ENCODE measurements at regions not wholly inside any gene's neighbourhood (a gene's known extent, or its start where the extent isn't known, plus 50 kb on each side); places are given as distances from the start of the nearest gene placed in this dataset.
"Not testable (repeated sequence)": the region's sequence is repeated elsewhere in the genome, so short reads cannot be mapped to it uniquely, and the experiment has no call there.

DNA sequence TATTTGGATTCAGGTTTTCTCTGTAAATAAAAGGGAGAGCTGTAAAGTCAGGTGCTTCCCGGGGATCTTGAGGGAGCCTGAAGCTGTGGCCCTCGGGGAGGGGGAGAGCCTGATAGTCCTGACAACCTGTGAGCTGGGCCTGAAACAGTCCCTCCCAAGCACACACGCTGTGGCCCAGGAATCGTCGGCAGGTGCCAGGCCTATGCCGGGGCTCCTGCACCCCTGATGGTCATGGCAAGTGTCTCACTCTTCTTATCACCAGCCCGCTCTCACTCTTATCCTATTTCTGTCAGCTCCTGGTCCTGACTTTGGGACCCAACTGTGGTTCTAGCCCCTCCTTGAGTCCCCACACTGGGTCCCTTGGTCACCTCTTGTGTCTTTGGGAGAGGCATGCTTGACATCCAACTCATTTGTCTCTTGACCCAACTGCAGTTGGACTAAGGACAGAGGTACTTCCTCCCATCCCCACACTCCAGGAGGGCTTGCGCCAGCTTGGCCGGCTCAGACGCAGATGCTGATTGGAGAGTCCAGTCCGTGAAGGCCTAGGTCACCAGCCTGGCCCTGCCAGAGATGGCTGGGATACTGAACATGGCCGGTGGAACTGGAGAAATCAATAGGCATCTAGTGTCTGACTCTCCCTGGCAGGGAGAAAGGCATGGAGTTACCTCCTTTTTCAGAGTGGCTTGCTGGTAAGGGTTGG, 170.5 kb upstream of the WSCD1 start:
- no peak for DNase-seq (ENCODE audit: low read depth)

DNA sequence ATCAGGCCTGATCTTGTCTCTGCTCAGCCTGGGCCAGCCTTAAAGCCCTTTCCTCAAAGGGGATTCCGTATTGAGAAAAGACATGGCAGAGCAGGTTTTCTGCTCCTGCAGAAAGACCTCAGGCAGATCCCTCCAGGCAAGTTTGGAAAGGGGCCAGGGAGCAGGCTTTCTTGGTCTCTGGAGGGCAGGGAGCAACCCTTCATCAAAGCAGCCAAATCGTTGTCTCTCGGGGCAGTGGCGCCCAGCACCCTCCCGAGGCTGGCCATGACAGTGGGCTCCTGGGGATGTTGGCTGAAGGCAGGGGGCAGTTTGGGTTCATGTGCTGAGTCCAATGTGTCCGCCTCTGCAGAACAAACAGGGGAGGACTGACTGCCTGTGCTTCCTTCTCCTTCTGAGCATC, 168.4 kb upstream of the WSCD1 start:
- DNase-seq (ENCODE audit: low read depth): no peak

DNA sequence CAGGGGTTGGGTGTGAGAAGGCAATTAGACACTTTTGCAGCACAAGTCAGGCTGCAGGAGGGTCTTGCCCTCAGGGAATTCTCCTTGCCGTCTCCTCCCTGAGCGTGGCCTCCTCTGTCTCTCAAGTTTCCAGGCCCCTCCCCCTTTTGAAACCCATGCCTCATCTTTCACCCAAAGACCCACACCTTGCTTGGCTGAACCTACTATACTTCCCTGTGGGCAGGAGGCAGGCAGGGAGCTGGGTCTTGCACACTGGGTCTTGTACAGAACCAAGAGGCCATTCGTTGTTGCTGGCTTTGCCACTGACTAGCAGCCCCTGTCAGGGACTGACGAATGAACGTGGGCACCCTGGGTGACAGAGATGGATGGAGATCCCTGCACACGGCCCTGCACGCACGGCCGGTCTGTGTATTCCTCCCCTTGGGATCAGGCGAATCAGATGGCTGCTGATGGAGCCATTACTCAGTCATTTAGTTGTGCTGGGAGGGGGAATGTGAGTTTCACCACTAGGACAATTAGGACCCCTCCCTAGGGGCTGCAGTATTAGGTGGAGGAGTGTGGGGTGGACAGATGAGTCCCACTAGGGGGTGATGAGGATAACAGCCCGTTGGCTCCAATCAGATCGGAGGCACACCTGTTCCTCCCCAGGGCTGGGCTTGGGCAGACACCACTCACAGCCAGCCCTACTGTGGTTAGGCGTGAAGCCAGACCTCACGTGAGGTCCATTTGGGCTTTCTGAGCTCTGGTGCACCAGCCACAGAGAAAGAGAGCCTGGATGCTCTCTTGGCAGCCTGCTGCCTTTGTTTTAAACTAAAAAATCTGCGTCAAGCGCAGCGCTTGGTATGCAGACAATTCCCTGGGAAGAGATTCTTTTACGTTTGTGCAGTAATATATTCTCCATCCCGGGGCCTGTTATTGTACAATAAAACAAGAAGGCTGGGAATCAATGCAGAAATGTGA, 167.7 kb upstream of the WSCD1 start:
- DNase-seq (ENCODE audit: low read depth): no peak

DNA sequence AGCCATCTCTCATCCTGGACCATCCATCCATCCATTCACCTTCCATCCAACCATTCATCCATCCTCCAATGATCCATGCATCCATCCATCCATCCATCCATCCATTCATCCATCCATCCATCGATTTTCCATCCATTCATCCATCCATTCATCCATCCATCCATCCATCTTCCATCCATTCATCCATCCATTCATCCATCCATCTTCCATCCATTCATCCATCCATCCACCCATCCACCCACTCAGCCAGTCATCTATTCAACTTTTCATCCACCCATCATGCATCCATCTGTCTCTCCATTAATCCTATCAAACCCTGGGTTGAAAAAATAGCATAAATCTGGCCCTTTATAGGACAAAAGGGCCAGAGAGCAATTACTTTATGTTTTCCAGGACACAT, 158.3 kb upstream of the WSCD1 start:
- DNase-seq (ENCODE audit: low read depth): no peak

DNA sequence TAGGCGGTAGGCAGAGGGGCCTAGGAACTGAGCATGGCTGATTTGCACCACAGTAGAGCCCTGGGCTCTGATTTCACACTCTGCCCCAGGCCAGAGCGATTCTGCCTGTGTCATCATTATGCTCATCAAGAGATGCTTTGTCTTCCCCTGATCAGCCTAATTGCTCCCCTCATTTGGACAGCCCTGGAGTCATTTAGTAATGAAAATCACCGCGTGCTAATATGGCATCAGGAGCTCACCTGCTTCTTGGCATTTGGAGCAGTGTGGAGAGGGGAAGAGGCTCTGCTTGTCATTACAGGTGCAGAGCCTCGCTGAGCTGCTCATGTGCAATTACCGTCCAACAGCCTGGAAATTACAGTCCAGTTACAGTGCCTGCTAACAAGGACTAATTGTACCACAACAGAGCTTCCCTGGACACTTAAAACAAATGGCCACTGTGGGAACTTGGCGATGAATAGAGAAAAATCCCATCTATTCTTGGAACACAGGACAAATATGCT, 157.1 kb upstream of the WSCD1 start:
- DNase-seq (ENCODE audit: low read depth): no peak

DNA sequence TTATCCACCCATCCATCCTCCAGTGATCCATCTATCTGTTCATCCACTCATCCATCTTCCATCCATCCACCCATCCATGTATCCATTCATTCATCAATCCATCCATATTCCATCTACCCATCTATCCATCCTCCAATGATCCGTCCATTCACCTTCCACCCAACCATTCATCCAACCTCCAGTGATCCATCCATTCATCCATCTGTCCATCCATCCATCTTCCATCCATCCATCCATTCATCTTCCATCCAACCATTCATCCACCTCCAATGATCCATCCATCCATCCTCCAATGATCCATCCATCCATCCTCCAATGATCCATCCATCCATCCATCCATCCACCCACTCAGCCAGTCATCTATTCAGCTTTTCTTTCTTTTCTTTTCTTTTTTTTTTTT, 156.5 kb upstream of the WSCD1 start:
- DNase-seq (ENCODE audit: low read depth): no peak

DNA sequence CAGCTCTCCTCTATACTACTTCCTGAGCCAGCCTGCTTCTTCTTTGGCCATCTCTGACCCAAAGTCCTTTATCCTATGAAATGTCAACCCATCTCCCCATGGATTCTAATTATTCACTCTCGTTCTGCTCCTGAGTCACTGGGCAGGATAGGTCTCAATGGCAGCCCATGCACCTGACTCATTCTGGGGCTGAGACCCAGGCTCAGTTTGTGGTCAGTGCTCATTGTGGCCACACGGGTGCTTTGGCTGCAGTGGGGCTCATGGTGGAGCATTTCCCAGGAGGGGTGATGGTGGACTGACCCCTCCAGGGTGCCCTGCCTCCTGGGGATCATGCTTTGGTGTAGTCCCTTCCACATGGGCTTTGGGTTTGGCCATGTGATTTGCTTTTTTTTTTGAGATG, 154.8 kb upstream of the WSCD1 start:
- DNase-seq (ENCODE audit: low read depth): no peak

DNA sequence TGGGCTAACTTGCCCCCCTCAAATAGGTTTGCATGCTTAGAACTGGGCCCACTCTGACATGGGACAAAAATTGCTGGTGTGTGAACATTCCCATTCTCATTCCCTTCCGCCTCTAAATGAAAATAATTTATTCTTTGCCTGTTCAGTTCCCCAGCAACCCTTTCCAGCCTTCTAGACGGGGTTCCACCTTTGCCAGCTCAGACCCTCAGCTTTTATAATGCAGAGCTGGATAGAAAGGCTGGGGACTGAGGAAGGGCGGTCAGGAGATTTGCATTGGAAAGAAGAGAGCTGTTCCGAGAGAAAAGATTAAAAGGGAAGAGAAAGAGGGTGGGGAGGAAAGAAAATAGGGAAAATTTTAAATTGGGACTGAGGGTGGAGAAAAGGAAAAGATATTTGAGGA, 151.1 kb upstream of the WSCD1 start:
- no peak for DNase-seq (ENCODE audit: low read depth)

DNA sequence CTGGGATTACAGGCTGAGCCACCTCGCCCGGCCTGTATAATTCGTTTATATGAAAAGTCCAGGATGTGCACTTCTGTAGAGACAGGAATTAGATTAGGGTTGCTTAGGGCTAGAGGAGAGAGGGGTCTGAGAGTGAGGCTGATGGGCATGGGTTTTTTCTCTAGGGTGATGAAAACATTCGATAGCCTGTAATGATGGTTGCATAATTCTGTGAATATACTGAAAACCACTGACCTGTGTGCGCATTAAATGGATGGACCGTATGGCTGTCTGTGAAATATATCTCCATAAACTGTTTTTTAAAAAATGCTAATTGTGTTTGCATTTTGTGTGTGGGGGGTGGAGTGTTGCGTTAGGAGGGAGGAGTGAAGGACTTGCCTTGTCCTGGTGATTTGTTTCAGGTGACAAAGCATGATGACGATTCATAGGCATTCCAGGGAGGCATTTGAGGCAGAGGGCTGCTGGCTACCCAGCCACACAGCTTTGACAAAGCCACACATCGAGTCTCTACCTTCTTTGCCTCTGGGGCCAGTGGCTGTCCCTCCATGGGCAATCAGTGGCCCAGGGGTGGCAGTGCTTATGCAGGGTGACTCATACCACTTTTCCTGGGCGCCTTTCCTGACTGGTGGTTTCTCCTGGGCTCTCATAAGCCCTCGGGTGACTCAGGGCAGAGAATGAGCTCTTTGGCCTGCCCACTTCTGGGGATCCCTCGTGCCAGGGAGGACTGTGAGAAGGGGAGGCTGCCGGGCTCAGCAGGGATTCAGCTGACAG, 148.5 kb upstream of the WSCD1 start:
- no peak for DNase-seq (ENCODE audit: low read depth)

DNA sequence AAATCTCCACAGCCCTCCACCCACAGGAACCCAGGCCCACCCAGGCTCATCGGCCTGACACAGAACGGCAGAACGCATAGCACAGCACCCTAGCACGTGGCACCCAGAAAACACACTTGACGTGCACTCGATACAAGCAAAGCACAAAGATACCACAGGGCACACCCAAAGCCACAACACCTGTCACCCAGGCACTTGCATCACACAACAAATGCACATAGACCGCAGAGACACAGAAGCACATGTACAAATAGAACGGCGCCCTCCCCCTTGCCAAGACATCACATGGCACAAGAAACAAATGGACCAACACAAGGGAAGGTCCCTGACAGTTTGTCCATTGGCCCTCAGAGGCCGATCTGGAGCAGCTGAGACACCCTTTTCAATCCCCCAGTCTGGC, 147.7 kb upstream of the WSCD1 start:
- no peak for DNase-seq (ENCODE audit: low read depth)

DNA sequence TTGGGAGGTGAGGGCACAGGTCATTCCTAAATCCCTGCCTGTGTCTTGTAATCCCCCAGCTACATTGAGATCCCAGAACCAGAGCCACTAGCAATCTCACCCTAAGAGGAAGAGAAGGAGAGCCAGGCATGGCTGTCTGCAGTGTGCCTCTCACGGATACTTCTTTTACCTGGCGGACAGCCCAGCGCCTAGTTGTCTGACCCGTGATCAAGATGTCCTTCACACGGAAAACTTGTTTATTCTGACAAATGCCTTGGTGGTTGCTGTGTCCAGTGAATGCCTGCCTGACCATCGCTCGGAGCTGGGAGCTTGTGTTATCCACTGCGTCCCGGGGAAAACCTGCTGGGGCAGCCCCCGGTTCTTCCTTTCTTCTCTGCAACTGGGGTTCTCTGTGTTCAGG, 140.5 kb upstream of the WSCD1 start:
- DNase-seq (ENCODE audit: low read depth): no peak

DNA sequence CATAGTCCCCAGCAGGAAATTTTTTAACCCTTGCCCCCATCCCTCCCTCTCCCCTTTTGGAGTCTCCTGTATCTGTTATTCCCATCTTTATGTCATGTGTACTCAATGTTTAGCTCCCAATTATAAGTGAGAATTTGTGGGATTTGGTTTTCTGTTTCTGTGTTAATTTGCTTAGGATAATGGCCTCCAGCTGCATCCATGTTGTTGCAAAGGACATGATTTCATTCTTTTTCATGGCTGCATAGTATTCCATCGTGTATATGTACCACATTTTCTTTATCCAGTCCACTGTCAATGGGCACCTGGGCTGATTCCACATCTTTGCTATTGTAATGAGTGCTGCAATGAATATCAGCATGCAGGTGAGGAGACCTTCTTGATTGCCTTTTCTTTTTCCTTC, 139.6 kb upstream of the WSCD1 start:
- not testable (repeated sequence) for DNase-seq (ENCODE audit: low read depth)

DNA sequence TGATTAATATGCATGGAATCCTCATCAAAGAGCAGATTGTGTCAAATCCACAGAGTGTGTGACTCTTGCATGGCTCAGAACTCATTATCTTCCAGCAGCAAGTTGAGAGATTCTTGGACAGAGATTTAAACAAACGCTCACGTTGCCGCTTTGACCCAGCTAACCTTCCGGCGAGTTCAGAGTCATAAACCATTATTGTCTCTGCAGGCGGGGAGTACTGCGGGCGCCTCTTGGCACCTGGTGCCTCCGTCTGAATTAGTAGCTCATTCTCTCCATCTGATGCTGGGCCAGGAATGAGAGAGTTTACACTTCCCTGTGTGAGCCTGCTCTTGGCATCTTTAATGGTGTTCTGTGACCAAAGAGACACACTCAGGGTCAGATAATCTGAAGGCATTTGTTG, 138.6 kb upstream of the WSCD1 start:
- DNase-seq (ENCODE audit: low read depth): no peak

DNA sequence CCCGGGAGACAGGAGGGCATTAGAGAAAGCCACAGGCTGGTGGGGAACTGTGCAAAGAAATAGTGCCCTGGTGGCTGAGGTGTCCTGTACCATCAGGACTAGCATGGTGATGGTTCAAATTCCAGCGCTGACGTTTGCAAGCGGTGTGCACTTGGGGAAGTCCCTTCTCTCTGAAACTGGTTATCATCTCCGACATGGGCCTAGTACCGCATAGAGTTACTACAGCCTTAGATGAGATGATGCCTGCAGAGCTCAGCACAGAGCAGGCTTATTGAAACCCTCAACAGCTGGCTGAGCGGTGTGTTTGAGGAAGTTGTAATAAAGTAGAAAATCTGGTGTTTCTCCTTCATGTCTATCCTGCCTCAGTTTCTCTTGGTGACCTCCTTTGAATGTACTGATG, 136.7 kb upstream of the WSCD1 start:
- DNase-seq (ENCODE audit: low read depth): no peak

DNA sequence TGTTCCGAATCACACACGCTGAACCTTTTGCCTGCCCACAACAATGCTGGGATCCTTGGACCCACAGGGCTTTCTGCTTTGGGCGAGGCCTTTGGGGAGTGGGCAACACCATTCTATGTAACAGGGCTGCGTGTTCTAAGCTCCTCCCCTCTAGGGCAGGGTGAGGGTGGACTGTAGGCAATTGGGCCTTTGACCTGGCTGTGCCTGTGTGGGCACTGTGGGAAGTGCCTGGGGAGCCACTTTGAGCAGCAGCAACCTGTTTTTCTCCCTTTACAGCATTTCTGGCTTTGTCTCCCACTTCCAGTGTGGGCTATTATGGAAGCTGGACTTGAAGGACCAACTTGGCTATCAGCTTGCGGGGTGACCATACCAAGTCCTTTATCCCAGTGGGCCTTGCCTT, 128.9 kb upstream of the WSCD1 start:
- DNase-seq (ENCODE audit: low read depth): no peak

DNA sequence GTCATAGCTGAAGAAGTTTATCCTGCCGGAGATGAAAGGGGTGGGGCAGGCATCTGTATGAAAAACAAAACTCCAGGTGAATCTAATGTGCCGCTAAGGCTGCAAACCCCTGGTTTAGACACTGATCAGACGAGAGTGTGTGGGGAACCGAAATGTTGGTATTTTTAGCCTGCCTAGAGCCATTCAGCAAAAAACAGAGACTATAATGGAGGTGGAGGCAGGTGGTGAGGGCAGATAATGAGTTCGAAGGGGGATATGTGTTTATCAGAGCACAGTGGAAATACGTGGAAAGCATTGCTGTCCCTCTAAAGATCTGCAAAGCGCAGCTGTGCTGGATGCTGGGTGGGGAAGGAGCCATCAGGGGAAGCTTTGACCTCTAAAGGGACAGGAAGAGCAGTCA, 127.5 kb upstream of the WSCD1 start:
- no peak for DNase-seq (ENCODE audit: low read depth)

DNA sequence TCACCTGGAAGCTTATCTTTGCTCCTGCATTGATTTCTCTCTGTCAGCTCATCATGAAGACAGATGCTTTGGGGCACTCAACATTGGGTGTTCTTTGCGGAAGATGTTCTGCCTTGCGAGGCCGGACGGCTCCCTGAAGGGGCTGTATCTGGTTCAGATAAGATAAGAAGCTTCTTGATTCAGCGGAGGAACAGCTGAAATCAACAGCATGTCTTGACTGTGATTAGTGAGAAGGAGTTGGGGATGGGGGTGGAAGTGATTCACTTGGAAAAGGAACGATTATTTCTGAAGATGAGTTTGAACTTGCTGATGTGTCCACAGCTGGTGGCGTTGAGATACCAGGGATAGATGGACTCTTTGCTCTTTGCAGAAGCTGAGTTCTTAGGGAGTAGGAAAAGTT, 126.9 kb upstream of the WSCD1 start:
- DNase-seq (ENCODE audit: low read depth): no peak

DNA sequence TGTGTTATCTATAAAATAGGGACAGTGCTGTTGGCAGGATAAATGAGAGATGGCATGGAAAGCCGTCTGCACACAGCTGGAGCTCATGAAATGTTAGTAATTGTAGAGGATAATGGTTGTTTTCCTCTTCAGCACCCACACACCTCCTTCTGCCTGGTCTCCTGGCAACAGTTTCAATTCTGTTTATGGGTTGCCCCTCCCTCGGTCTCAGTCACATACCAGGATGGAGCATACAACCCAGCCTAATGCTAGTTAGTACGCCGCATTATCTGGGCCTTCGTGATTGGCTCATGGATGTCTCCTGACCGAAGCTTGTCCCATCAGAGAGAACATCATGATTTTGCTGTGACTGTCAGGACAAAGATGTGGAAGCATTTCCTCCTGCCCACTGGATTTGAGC, 126.2 kb upstream of the WSCD1 start:
- DNase-seq (ENCODE audit: low read depth): no peak

DNA sequence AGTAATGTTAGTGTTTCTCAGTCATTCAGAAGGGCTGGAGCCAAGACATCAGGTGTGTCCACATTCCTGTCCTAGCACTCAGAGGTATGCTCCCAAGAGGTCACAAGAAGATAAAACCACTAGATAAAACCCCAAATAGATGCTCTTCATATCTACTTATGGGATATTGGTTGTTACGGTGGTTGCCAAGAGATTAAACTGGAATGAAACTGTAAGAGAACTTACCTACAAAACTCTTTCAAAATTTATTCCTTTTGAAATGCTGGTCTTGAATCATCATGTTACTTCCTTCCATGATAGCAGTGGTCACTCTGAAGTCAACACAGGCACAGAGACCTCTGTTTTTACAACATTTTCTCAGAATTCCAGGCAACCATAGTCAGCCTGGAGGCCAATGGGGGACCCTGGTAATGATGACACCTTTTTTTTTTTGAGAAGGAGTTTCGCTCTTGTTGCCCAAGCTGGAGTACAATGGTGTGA, 122.4 kb upstream of the WSCD1 start:
- DNase-seq (ENCODE audit: low read depth): no peak

DNA sequence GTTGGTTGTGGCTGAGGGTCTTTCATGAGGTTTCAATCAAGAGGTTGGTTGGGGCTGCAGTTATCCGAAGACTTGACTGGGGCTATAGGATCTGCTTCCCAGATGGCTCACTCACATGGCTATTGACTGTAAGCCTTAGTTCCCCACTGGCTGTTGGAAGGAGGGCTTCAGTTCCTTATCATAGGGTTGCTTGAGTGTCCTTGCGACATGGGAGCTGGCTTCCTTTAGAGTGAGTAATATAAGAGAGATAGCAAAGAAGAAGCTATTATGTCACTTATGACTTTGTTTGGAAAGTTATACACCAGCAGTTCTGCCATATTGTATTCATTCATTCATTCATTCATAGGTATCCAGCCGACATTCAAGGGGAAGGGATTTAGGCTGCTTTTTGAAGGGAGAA, 121.4 kb upstream of the WSCD1 start:
- DNase-seq (ENCODE audit: low read depth): no peak

DNA sequence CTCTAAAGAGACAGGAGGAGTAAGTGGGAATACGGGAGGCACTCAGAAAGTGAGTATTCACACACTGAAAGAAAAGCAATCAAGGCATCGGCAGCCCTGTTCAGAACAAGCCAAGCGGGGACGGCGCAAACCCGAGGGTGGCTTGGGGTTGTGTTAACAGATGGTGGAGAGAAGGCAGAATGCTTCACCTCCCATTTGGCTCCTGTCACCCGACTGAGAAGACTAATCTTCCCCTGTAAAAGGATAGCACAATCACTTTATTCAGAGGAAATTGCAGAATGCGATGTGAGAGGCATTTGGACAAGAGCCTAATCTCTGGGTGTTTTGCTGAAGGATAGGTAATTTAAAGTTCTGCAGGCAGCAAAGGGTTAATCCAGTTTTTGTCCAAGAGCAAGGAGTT, 119.3 kb upstream of the WSCD1 start:
- DNase-seq (ENCODE audit: low read depth): no peak

DNA sequence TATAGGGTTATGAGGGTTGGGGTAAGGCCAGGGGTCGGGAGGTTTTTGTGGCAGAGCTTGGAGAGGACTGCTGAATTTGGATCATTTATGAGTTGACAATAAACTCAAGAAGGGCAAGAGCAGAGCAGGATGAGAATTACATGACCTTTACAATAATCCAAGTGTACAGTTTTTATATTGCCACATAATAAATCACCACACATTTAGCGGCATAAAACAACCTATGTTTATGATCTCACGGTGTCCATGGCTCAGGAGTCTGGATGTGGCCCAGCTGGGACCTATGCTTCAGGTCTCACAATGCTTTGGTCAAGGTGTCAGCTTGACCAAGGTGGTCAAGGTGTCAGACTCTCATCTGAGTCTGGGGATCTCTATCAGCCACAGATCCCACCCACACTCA, 118.3 kb upstream of the WSCD1 start:
- DNase-seq (ENCODE audit: low read depth): no peak

DNA sequence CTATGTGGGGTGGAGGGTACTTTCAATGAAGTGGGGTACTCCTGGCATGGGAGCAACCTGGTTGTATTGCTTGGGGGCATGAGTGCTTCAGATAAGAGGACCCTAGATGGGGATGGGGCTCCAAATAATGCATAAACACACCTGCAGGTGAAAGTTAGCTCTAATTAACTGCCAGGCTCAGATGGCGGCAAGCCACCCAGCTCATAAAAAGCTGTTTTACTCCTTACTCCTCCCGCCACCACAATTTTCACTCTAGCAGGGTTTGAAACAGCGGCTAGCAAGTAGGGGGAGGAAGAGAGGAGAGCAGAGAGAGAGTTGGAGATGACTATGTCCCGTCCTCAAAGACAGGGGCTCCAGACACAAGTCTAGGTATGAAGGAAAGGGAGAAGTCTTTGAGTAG, 117.7 kb upstream of the WSCD1 start:
- DNase-seq (ENCODE audit: low read depth): no peak
